ENCODE measurements at regions not wholly inside any gene's neighbourhood (a gene's known extent, or its start where the extent isn't known, plus 50 kb on each side); places are given as distances from the start of the nearest gene placed in this dataset.

GRCh38 chr3:104628185-104628789, 738.4 kb upstream of the ALCAM start:
- no peak for TF ChIP-seq ELF4 (IDR thresholded peaks at IDR 0.05)
- no peak for TF ChIP-seq FOXM1 (IDR thresholded peaks at IDR 0.05; ENCODE audit: borderline replicate concordance)
- TF ChIP-seq SUZ12 (IDR thresholded peaks at IDR 0.05) = no peak
- no peak for TF ChIP-seq SP1 (IDR thresholded peaks at IDR 0.05)
- TF ChIP-seq LEF1 (IDR thresholded peaks at IDR 0.05; ENCODE audit: borderline replicate concordance) = no peak
- TF ChIP-seq BHLHE40 (IDR thresholded peaks at IDR 0.05; ENCODE audit: borderline replicate concordance) = no peak
- TF ChIP-seq HDGF (IDR thresholded peaks at IDR 0.05; ENCODE audit: borderline replicate concordance) = no peak
- TF ChIP-seq ZNF384 (IDR thresholded peaks at IDR 0.05) = no peak
- no peak for TF ChIP-seq PKNOX1 (IDR thresholded peaks at IDR 0.05)
- TF ChIP-seq TARDBP (IDR thresholded peaks at IDR 0.05) = no peak
- TF ChIP-seq FOXK2 (IDR thresholded peaks at IDR 0.05) = no peak
- no peak for TF ChIP-seq FOXA1 (IDR thresholded peaks at IDR 0.05)

All from HEK293T (cell line).